H9 (cell line): ENCODE measurements at regions not wholly inside any gene's neighbourhood (a gene's known extent, or its start where the extent isn't known, plus 50 kb on each side); places are given as distances from the start of the nearest gene placed in this dataset.

Experiments
- DNase-seq: peaks from one replicate; pipeline ENCODE4 v3.0.0-alpha.2; 2017
- H2AFZ ChIP-seq: one replicate; pipeline ENCODE4 v1.6.1; 2013; ENCODE audit warnings: mild to moderate bottlenecking, low read length, control low read depth, moderate library complexity
- H2AK5ac ChIP-seq: 2 replicates; pipeline ENCODE4 v1.6.1; 2013; ENCODE audit warnings: low read length, control low read depth, mixed read lengths; ENCODE audit not compliant: insufficient read length
- H2BK120ac ChIP-seq: one replicate; pipeline ENCODE4 v1.6.1; 2013; ENCODE audit warnings: low read depth, mild to moderate bottlenecking, low read length, control low read depth, inconsistent platforms; ENCODE audit not compliant: poor library complexity, severe bottlenecking
- H2BK12ac ChIP-seq: 2 replicates; pipeline ENCODE4 v1.6.1; 2013; ENCODE audit warnings: low read length, control low read depth, mixed read lengths, low read depth; ENCODE audit not compliant: insufficient read length
- H2BK15ac ChIP-seq: 2 replicates; pipeline ENCODE4 v1.6.1; 2013; ENCODE audit warnings: low read depth, low read length, control low read depth
- H2BK20ac ChIP-seq: one replicate; pipeline ENCODE4 v1.6.1; 2013; ENCODE audit warnings: low read depth, mild to moderate bottlenecking, low read length, control low read depth, inconsistent platforms; ENCODE audit not compliant: poor library complexity, severe bottlenecking
- H2BK5ac ChIP-seq: 2 replicates; pipeline ENCODE4 v1.6.1; 2013; ENCODE audit warnings: low read length, control low read depth, mixed read lengths; ENCODE audit not compliant: insufficient read length
- H3K14ac ChIP-seq: 2 replicates; pipeline ENCODE4 v1.6.1; 2013; ENCODE audit warnings: low read length, control low read depth; ENCODE audit not compliant: insufficient read depth
- H3K18ac ChIP-seq: 2 replicates; pipeline ENCODE4 v1.6.1; 2013; ENCODE audit warnings: low read depth, mild to moderate bottlenecking, mixed read lengths, low read length, control low read depth; ENCODE audit not compliant: insufficient read length
- H3K23ac ChIP-seq: 2 replicates; pipeline ENCODE4 v1.6.1; 2013; ENCODE audit warnings: low read length, control low read depth, mixed read lengths, low read depth; ENCODE audit not compliant: insufficient read length
- H3K23me2 ChIP-seq: 2 replicates; pipeline ENCODE4 v1.6.1; 2013; ENCODE audit warnings: low read depth, mild to moderate bottlenecking, mixed read lengths, low read length, control low read depth; ENCODE audit not compliant: insufficient read length, poor library complexity, severe bottlenecking
- H3K27ac ChIP-seq: 2 replicates; pipeline ENCODE4 v1.5.1; 2013; ENCODE audit warnings: low read length, control low read depth, mixed read lengths, low read depth; ENCODE audit not compliant: insufficient read length
- H3K27me3 ChIP-seq: 2 replicates; pipeline ENCODE4 v1.6.1; 2013; ENCODE audit warnings: low read length, control low read depth, inconsistent platforms; ENCODE audit not compliant: insufficient read depth
- H3K4ac ChIP-seq: 2 replicates; pipeline ENCODE4 v1.6.1; 2013; ENCODE audit warnings: low read depth, mild to moderate bottlenecking, control low read depth, inconsistent platforms, low read length, moderate library complexity
- H3K4me1 ChIP-seq: 2 replicates; pipeline ENCODE4 v1.6.1; 2013; ENCODE audit warnings: low read length, control low read depth, inconsistent platforms; ENCODE audit not compliant: insufficient read depth
- H3K4me2 ChIP-seq: 2 replicates; pipeline ENCODE4 v1.6.1; 2013; ENCODE audit warnings: low read length, control low read depth, mixed read lengths; ENCODE audit not compliant: insufficient read length, insufficient read depth
- H3K56ac ChIP-seq: 2 replicates; pipeline ENCODE4 v1.6.1; 2013; ENCODE audit warnings: low read depth, mild to moderate bottlenecking, mixed read lengths, low read length, control low read depth; ENCODE audit not compliant: insufficient read length
- H3K79me1 ChIP-seq: 2 replicates; pipeline ENCODE4 v1.6.1; 2013; ENCODE audit warnings: low read depth, mild to moderate bottlenecking, moderate library complexity, low read length, control low read depth, inconsistent platforms; ENCODE audit not compliant: insufficient read depth, poor library complexity, severe bottlenecking
- H3K79me2 ChIP-seq: 2 replicates; pipeline ENCODE4 v1.6.1; 2013; ENCODE audit warnings: low read length, control low read depth, inconsistent platforms; ENCODE audit not compliant: insufficient read depth
- H3K9ac ChIP-seq: 2 replicates; pipeline ENCODE4 v1.6.1; 2013; ENCODE audit warnings: low read length, control low read depth, mixed read lengths; ENCODE audit not compliant: insufficient read length; ENCODE audit errors: extremely low read depth
- H3K9me3 ChIP-seq: one replicate; pipeline ENCODE4 v1.6.1; 2013; ENCODE audit warnings: low read depth, low read length, inconsistent platforms; ENCODE audit not compliant: control insufficient read depth
- H3T11ph ChIP-seq: one replicate; pipeline ENCODE4 v1.6.1; 2013; ENCODE audit warnings: mild to moderate bottlenecking, low read length, control low read depth, inconsistent platforms
- H4K20me1 ChIP-seq: one replicate; pipeline ENCODE4 v1.6.1; 2013; ENCODE audit not compliant: control insufficient read depth, insufficient read length, insufficient read depth
- H4K5ac ChIP-seq: 2 replicates; pipeline ENCODE4 v1.6.1; 2013; ENCODE audit warnings: low read depth, mild to moderate bottlenecking, mixed read lengths, low read length, control low read depth; ENCODE audit not compliant: insufficient read length
- H4K8ac ChIP-seq: replicated peaks from 2 replicates; pipeline ENCODE4 v1.6.1; 2013; ENCODE audit warnings: low read length, control low read depth, mixed read lengths, low read depth; ENCODE audit not compliant: insufficient read length
- H4K91ac ChIP-seq: 2 replicates; pipeline ENCODE4 v1.6.1; 2013; ENCODE audit warnings: low read depth, mild to moderate bottlenecking, moderate library complexity, mixed read lengths, low read length, control low read depth; ENCODE audit not compliant: insufficient read length
- H3K27ac Mint-ChIP-seq, 3 experiments: 2 replicates in 2 of 3; 3 replicates in 1 of 3; pipeline ENCODE4 v1.8.0; 2020 to 2021; ENCODE audit warnings: mixed read lengths in 3 of 3, mild to moderate bottlenecking in 1 of 3, moderate library complexity in 1 of 3
- H3K27me3 Mint-ChIP-seq: 2 replicates; pipeline ENCODE4 v1.8.0; 2021; ENCODE audit warnings: low read depth, mild to moderate bottlenecking, moderate library complexity, mixed read lengths
- H3K36me3 Mint-ChIP-seq, 3 experiments: 2 replicates in 2 of 3; 3 replicates in 1 of 3; pipeline ENCODE4 v1.8.0; 2020 to 2021; ENCODE audit warnings: low read depth in 3 of 3, mixed read lengths in 3 of 3; ENCODE audit not compliant: insufficient read depth in 1 of 3
- H3K4me1 Mint-ChIP-seq, 2 experiments: 2 replicates each; pipeline ENCODE4 v1.8.0; 2020; ENCODE audit warnings: mixed read lengths in 2 of 2
- H3K4me3 Mint-ChIP-seq, 2 experiments: 2 replicates in 1 of 2; 3 replicates in 1 of 2; pipeline ENCODE4 v1.8.0; 2020 to 2021; ENCODE audit warnings: mild to moderate bottlenecking in 2 of 2, mixed read lengths in 2 of 2, moderate library complexity in 1 of 2
- H3K9me3 Mint-ChIP-seq, 2 experiments: 2 replicates in 1 of 2; 3 replicates in 1 of 2; pipeline ENCODE4 v1.8.0; 2020; ENCODE audit warnings: mild to moderate bottlenecking in 2 of 2, mixed read lengths in 2 of 2, moderate library complexity in 1 of 2
- WGBS: extraction: QIAGEN DNeasy Blood & Tissue Kit; methylation state at CpG from one replicate; pipeline ENCODE4 v1.1.7; 2013; ENCODE audit warnings: missing lambda C conversion rate, low lambda C conversion rate, mixed read lengths; ENCODE audit not compliant: insufficient read length; ENCODE audit errors: extremely low coverage; 5-methylcytosine and 5-hydroxymethylcytosine counted together
- TF ChIP-seq, protein P1 (sequence below): fragments of 200-600 bp; sonication (generic); conservative IDR thresholded peaks from 3 replicates; pipeline ENCODE4 v1.8.0; 2021; ENCODE audit warnings: antibody characterized with exemption, mild to moderate bottlenecking

DNA sequence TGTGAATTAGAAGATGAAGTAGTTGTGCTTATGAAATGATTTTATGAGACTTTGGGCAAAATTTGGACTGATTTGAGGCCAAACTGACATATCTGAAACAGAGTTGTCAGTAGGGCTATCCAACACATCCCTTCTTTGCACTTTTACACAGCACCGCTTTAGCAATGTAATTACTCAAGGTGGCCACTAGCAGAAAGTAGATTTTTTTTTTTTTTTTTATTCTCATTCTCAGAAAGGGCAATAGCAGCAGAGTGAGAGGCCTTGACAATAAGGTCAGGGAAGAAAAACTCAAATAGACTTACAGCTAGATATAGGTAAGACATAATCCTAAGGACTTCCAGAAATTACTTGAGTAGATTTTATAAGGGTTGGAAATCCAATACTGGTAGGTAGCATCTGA lies 414.3 kb downstream of the NAP1L3 start:
- peaks cover 0 to 4% of the 10 kb centered on the region in 2 experiments; a peak in 2 of 5 replicates for H3K9me3 Mint-ChIP-seq

More for the DNA sequence above, 414.3 kb downstream of the NAP1L3 start:
- Histone ChIP-seq H2AK5ac (no peak overlapping the region), H3K18ac (no peak overlapping the region), H3K4me2 (no peak overlapping the region), H2BK12ac (no peak overlapping the region), H4K91ac (no peak overlapping the region), H2BK20ac (no peak overlapping the region), H3K56ac (no peak overlapping the region), H3K79me2 (no peaks in the 10 kb centered on the region), H3K23me2 (no peaks in the 10 kb centered on the region), H4K5ac (no peak overlapping the region), H2BK15ac (no peak overlapping the region), H3K4ac (no peak overlapping the region), H4K20me1 (no peaks in the 10 kb centered on the region), H3T11ph (no peak overlapping the region), H3K4me1 (no peaks in the 10 kb centered on the region), H4K8ac (no peak overlapping the region), H2BK5ac (no peak overlapping the region), H2BK120ac (no peak overlapping the region), H3K79me1 (no peaks in the 10 kb centered on the region), H2AFZ (no peak overlapping the region), H3K27ac (no peak overlapping the region), H3K9me3 (no peaks in the 10 kb centered on the region), H3K14ac (no peak overlapping the region), H3K27me3 (no peaks in the 10 kb centered on the region), H3K23ac (no peak overlapping the region), H3K9ac (no peak overlapping the region)
- Mint-ChIP-seq H3K36me3 (peaks cover 0 to 3% (median 2%) of the 10 kb centered on the region in 3 experiments; a peak in 3 of 7 replicates), H3K27ac (no peak overlapping the region), H3K27me3 (no peaks in the 10 kb centered on the region), H3K4me1 (no peaks in the 10 kb centered on the region), H3K4me3 (no peak overlapping the region)
- TF ChIP-seq, protein P1, sequence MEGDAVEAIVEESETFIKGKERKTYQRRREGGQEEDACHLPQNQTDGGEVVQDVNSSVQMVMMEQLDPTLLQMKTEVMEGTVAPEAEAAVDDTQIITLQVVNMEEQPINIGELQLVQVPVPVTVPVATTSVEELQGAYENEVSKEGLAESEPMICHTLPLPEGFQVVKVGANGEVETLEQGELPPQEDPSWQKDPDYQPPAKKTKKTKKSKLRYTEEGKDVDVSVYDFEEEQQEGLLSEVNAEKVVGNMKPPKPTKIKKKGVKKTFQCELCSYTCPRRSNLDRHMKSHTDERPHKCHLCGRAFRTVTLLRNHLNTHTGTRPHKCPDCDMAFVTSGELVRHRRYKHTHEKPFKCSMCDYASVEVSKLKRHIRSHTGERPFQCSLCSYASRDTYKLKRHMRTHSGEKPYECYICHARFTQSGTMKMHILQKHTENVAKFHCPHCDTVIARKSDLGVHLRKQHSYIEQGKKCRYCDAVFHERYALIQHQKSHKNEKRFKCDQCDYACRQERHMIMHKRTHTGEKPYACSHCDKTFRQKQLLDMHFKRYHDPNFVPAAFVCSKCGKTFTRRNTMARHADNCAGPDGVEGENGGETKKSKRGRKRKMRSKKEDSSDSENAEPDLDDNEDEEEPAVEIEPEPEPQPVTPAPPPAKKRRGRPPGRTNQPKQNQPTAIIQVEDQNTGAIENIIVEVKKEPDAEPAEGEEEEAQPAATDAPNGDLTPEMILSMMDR = peak; percentile 59
- DNase-seq = no peak
- no CpG with 5 or more reads among the region's 1 CpG for WGBS
